MV-4-11 (cell line): ENCODE measurements at regions not wholly inside any gene's neighbourhood (a gene's known extent, or its start where the extent isn't known, plus 50 kb on each side); places are given as distances from the start of the nearest gene placed in this dataset.

ENCODE experiments used
- DNase-seq: peaks from one replicate; lab custom pipeline; 2025; lab: John Stamatoyannopoulos, UW

- DNase-seq, result no peak
Measured at GRCh38 chr5:111004291-111004690, 67.2 kb upstream of the TSLP start.

GRCh38 chr5:111010783-111011182, 60.7 kb upstream of the TSLP start:
- DNase-seq, result no peak

GRCh38 chr5:111013011-111013410, 58.5 kb upstream of the TSLP start:
- DNase-seq, result no peak

GRCh38 chr5:111016801-111017200, 54.7 kb upstream of the TSLP start:
- DNase-seq, result no peak

- no peak for DNase-seq
Measured at GRCh38 chr5:111017731-111018130, 53.8 kb upstream of the TSLP start.
